Erythroblast (primary cell): ENCODE measurements at regions not wholly inside any gene's neighbourhood (a gene's known extent, or its start where the extent isn't known, plus 50 kb on each side); places are given as distances from the start of the nearest gene placed in this dataset.

ENCODE experiments used
- GATA1 ChIP-seq: IDR thresholded peaks from 2 replicates; pipeline ENCODE4 v1.6.1; 2011; ENCODE audit warnings: low read depth, mild to moderate bottlenecking, control low read depth, low read length, moderate library complexity
- POLR2A ChIP-seq: IDR thresholded peaks from 2 replicates; pipeline ENCODE4 v1.6.1; 2011; ENCODE audit warnings: mild to moderate bottlenecking, low read length

DNA sequence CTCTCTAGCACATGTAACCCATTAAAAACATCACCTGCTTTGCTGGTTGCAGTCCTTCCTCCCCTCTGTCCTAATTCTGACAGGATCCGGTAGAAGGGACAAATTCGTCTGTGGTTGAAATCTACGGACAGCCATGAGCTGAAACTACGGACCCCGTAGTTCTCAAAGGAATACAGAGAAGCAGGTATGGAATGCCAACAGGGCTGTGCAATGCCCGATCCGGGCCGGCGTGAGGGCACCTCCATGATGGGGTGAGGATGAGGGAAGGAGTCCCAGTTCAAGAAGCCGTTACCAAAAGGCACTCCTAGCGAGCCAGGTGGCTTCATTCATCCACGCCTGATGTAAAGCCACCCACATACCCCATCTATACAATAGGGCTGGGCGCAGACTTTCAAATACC, 160.0 kb upstream of the NSMCE3 start:
- no peak for TF ChIP-seq POLR2A
- no peak for TF ChIP-seq GATA1
